ENCODE measurements at regions not wholly inside any gene's neighbourhood (a gene's known extent, or its start where the extent isn't known, plus 50 kb on each side); places are given as distances from the start of the nearest gene placed in this dataset.

- ATAC-seq (ENCODE audit: low read depth) (no peak), DNase-seq (no peak)
- Histone ChIP-seq H2AK9ac (replicated peaks; ENCODE audit: low read depth, low read length, poor library complexity) (no peak overlapping the region), H4K91ac (ENCODE audit: insufficient read depth, low read depth, low read length) (no peak overlapping the region), H3K18ac (ENCODE audit: low read depth, low read length) (no peak overlapping the region), H3K4me3 (ENCODE audit: insufficient read depth, low read depth, low read length) (no peak overlapping the region), H3K14ac (replicated peaks; ENCODE audit: low read depth, low read length) (no peak overlapping the region), H3K9me1 (ENCODE audit: insufficient read depth, low read length) (no peaks in the 10 kb centered on the region), H3K56ac (ENCODE audit: extremely low read depth, insufficient read depth, low read length) (no peak overlapping the region), H3K9ac (ENCODE audit: low read depth, low read length) (no peak overlapping the region), H3K9me3 (ENCODE audit: control insufficient read depth, insufficient read depth, low read length) (no peaks in the 10 kb centered on the region), H4K20me1 (ENCODE audit: insufficient read depth, low read length) (no peaks in the 10 kb centered on the region), H2AK5ac (ENCODE audit: low read depth, low read length) (no peak overlapping the region), H4K5ac (ENCODE audit: low read depth, low read length) (no peak overlapping the region), H2BK5ac (ENCODE audit: low read depth, low read length, poor library complexity, severe bottlenecking) (no peak overlapping the region), H3K4me2 (ENCODE audit: low read depth, low read length) (no peak overlapping the region), H3K79me1 (ENCODE audit: low read depth in 1 of 2, low read length in 2 of 2) (no peaks in the 10 kb centered on the region), H3K4me1 (ENCODE audit: control insufficient read depth, insufficient read depth, low read length) (0 out of 2 replicates have a peak, but pooled peaks cover 2% of the 10 kb centered on the region), H2BK20ac (ENCODE audit: low read depth, low read length) (no peak overlapping the region), H3K4ac (ENCODE audit: low read depth, low read length) (no peak overlapping the region), H3K27ac (ENCODE audit: insufficient read depth, low read length) (no peak overlapping the region), H2AFZ (replicated peaks; ENCODE audit: low read length, poor library complexity) (no peak overlapping the region), H2BK120ac (ENCODE audit: low read depth, low read length) (no peak overlapping the region), H3K27me3 (ENCODE audit: control insufficient read depth, insufficient read depth, low read length) (no peaks in the 10 kb centered on the region), H3K23ac (ENCODE audit: low read depth, low read length) (no peak overlapping the region), H2BK15ac (ENCODE audit: low read depth, low read length) (no peak overlapping the region), H3K36me3 (ENCODE audit: control insufficient read depth, insufficient read depth, low read length) (no peaks in the 10 kb centered on the region), H4K8ac (ENCODE audit: low read depth in 2 of 2, low read length in 2 of 2) (no peak overlapping the region)
- in situ Hi-C loops (cut with MboI; ENCODE audit: low sequenced_read_pairs), result no loop called here
- no TSS peak for BruUV-seq (replicated peaks)
- TF ChIP-seq RFX5 (IDR thresholded peaks at IDR 0.05; ENCODE audit: low read depth, low read length) (no peak), RCOR1 (IDR thresholded peaks at IDR 0.05; ENCODE audit: insufficient replicate concordance, low read length) (no peak), RAD21 (IDR thresholded peaks at IDR 0.05; ENCODE audit: low read length) (no peak)
- CTCF ChIA-PET, result no interaction called here
- no CpG with 5 or more reads among the region's 5 CpGs for WGBS, 2 experiments (ENCODE audit: extremely low coverage in 2 of 2, insufficient read length in 1 of 2)
- dilution Hi-C loops (cut with HindIII; ENCODE audit: low sequenced_read_pairs, unreplicated experiment), result no loop called here
- intact Hi-C loops (cut with micrococcal nuclease), result loop anchor here (10.0 kb wide), 1 partner anchor 819 kb away; no protein-coding TSS in a partner anchor
- POLR2A ChIA-PET (ENCODE audit: unreplicated experiment), result no interaction called here
These were observed 146.8 kb downstream of the SLC7A11 start for GRCh38 chr4:138095378-138095777.

Measured in IMR-90 (cell line).